Neural progenitor cell (in vitro differentiated cells): ENCODE measurements at regions not wholly inside any gene's neighbourhood (a gene's known extent, or its start where the extent isn't known, plus 50 kb on each side); places are given as distances from the start of the nearest gene placed in this dataset.

Experiments used
- CTCF ChIP-seq: fragments of 200-600 bp; sonication (generic); IDR thresholded peaks from 2 replicates; pipeline ENCODE4 v1.5.1; 2017; ENCODE audit warnings: antibody characterized with exemption, mild to moderate bottlenecking
- EZH2 ChIP-seq: fragments of 200-600 bp; sonication (generic); IDR thresholded peaks from 2 replicates; pipeline ENCODE4 v1.6.1; 2017; ENCODE audit warnings: antibody characterized with exemption, mild to moderate bottlenecking, moderate library complexity
- EZH2phosphoT487 ChIP-seq: fragments of 200-600 bp; sonication (generic); IDR thresholded peaks from 2 replicates; pipeline ENCODE4 v1.6.1; 2017; ENCODE audit warnings: antibody characterized with exemption

GRCh38 chr3:22862111-22862510 lies 341.0 kb upstream of the UBE2E2 start:
- TF ChIP-seq EZH2 (no peak), EZH2phosphoT487 (no peak), CTCF (peak; percentile 22)
